GM19452 (cell line): ENCODE measurements at regions not wholly inside any gene's neighbourhood (a gene's known extent, or its start where the extent isn't known, plus 50 kb on each side); places are given as distances from the start of the nearest gene placed in this dataset.

Experiments
- ATAC-seq: cut with Tn5 transposase; IDR thresholded peaks from one replicate; pipeline ENCODE4 v1.9.1; 2021; ENCODE audit not compliant: unreplicated experiment

DNA sequence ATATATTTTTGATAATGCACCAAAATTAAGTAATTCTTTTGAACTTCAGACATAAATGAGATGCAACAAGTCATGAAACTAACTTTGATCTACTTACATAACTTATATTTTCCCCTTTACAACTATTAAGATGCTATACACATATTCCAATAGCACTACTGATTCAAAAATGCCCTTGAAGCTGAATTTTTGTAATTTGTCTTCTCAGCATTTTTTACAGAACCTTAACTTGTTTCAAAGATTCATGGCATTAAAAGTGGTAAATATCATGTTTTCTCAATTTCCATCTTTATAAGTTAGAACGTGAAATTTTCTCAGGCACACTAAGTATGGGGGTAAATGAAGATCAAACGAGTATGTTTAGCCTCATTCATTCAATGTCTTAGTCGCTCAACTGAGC, 460.0 kb upstream of the FAM241A start:
- no peak for ATAC-seq

DNA sequence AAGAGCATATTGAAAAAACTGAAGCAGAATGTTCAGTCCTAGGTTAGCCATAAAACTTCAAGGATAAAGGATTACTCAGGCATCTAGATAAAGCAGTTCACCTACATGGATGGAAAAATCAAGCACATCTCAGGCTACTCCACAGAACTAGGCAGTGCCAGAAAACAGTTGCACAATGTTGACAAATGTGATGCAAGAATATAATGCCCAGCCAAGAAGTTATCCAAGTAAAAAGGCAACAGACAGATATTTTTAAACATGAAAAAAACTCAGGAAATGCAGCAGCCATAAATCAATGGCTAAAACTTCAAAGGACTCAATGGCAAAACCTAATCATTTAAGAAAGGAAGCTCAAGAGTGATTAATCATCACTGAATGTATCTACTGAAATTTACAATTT, 456.0 kb upstream of the FAM241A start:
- no peak for ATAC-seq

DNA sequence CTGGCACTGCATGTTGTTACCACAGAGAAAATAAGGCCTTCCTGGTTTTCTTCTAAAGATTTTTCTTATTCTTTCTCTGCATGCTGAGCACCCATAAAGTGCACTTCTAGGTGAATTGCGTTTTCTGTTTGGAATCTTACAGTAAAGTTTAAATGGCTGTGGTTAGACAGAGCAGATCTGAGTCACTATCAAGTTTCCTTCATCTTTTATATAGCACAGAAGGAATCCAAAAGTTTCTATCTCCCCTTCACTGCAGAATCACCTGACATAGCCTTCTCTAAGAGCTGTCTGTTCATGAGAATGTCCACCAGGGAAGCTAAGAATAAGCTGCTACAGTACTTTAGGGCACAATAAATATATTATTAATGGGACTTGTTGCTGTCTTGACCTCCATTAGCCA, 455.5 kb upstream of the FAM241A start:
- no peak for ATAC-seq

DNA sequence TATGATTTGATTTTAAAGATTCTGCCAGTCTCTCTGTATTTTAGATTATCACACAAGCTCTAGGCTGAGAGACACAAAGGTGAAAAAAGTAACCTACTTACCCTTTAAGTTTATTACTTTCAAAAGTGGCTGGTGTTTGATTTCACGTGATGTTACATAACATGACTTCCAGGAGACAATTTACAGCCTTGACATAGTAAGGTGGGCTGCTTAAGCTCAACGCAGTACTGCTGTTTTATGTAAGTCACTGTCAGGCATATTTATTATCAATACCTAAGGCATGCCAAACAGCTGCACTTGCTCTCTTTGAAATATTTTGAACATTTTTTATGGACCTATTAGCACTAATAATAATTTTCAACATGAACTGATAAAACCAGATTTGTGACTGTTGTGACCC, 451.5 kb upstream of the FAM241A start:
- no peak for ATAC-seq

DNA sequence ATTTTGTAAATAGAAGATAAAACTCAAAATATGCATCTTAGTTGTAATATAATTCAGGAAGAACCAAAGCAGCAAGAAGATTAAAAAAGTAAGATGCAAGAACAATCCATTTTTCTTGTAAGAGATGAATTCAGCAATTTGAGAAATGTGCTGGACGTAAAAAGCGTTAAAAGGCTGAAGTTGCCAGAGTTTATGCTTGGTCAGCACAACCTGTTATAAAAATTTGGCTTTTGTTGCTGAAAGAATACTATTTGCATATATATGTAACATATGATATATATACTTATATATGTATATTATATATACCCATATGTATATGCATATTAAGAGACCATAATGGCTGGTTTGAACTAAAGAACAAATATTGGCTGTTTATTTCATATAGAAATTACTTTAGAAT, 449.6 kb upstream of the FAM241A start:
- ATAC-seq = no peak

DNA sequence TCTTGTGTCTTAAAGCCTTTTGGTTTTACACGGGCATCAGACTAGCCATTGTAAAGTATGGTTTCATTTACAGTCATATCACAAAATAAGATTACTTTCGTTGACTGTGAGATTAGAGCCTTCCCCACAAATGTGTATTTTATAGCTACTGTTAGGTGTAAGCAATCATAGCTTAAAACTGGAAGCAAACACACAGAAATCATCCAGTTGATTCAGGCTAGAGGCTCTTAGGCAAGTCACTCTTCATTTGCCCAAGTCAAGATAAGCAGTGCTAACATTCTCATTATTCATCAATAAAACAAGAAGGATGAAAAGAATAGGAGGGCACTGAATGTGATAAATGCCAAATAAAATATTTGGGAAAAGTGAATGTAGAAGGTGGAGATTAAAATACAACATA, 448.7 kb upstream of the FAM241A start:
- no peak for ATAC-seq

DNA sequence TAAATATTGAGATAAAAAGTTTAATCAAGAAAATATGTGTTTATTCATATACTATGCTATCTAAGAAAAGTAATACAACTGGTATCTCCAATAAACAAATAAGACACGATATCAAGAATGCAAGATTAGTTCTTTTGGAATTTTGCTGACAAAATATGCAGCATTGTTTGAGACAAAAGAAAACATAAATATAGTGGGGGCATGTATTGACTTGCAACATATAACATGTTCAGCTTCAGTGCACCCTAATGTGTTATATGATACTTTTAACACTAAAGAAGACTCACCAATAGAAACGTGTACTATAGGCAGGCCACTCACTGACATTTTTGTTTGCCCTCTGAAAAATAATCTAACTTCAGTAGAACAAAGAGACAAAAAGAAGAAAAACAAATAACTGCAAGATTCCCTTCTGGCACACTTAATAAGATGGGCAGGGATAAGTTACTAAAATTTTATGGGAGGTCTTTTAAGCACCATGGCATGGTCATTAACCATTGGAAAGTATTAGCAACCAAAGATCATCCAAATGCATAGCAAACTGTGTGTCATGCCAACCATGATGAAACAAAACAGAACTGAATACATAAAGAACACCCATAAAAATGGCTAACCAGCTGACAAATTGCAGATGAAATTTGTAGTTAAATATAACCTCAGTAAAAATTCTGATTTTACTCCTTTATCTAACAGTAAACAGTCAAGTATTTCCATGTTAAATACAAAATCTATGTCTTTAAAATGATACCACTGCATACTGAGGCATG, 447.9 kb upstream of the FAM241A start:
- no peak for ATAC-seq

DNA sequence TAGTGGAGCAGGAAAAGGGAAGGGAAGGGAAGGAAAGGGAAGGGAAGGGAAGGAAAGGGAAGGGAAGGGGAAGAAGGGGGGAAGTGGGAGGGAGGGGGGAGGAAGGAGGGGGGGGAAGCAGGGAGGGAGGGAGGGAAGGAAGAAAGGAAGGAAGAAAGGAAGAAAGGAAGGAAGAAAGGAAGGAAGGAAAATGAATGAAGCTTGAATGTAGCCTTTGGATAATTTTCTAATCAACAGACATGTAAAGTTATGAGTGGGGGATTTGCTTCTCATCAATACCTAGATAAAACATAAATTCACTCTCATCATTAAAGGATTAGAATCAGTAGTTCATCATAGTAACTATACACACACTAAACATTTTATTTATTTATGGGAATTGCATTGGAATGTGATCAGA, 446.9 kb upstream of the FAM241A start:
- no peak for ATAC-seq

DNA sequence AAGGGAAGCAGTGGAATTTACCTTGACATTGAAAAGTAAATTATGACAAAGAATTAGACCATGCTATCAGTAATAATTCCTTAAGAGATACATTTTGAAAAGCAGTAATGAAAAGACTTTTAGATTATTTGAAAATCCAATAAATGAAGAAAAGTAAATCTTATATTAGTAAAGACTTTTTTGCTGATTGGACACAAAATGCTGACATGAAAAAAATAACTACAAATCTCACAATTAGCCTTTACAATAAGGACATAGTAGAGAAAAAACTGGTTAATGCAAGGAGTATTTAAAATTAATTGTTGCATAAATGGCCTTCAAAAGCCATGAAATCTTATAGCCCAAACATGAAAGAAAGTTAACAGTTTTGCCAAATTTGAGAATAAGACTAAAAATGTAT, 446.1 kb upstream of the FAM241A start:
- no peak for ATAC-seq

DNA sequence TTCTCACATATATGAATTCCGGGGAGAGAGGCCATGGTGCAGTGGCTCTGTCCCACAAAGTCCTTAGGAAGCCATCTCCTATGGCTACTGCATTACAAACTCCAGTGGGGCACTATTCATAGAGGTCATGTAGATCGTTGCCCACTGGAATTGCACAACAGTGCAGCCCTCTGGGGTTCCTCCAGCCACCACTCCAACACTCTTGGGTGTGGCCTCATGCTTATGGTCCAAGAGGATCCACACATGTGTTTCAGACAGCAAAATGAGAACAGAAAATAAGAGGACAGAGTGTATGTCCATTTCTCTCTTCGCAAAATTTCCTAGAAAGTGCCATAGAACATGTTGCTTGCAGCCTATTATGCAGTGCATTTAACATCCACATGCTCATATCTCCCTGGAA, 444.2 kb upstream of the FAM241A start:
- no peak for ATAC-seq

DNA sequence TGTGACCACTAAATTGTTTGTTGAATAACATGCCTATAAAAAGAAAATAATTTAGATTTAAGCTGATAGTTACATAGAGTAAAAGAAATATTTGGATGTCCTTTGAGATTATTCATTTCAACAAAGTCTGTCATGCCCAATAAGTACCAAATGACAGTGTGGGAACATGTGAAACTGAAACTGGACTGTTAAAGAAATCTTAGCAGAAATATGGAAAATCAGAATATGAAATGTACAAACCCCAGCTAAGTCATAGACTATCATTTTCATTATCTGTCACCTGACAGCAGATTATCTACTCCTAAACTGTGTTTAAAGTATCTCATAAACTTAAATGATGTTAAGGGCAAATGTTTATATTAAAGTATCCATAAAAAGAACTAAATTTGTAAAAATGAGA, 437.8 kb upstream of the FAM241A start:
- no peak for ATAC-seq

DNA sequence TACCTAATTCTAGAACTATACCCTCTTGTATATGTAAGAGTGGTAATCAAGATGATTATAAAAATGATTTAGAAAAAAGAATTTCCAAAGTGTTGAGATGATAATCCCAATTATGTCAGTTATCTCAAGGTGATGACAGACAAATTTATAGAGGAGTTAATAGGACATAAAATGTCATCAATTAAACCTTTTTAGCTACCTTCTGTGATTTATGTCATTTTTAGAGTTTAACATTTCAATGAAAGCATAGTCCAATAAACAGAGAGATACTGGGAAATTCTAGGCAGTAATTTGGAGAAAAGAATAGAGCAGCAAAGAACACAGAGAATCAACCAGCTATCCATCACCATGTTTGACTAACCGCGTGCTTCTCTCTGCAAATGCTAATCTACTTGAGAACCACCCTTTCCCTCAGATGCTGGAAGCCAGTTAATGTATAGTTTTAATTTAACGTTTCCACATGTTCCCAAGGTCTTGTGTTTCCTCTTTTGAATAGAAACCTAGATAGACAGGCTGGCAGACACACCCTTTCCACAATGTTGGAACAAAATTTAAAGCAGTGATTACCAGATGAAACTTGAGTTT, 433.1 kb upstream of the FAM241A start:
- no peak for ATAC-seq

DNA sequence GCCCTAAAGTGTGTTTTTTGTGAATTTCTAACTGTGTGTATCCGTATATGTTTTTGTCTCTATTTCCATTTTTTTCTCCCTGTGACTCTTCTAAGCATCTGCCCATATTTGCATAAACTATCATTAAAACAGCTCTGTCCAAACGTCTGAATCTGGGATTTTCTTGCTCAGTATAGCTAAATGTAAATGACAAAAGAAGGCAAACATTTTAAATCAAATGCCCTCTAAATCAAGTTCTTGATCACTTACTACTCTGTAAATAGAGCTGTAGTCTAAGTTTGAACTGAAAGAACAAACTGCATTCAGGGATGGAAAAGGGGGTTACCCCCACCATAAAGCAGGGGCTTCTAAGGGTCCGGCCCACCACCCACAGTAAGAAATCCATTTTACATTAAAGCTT, 432.0 kb upstream of the FAM241A start:
- no peak for ATAC-seq

DNA sequence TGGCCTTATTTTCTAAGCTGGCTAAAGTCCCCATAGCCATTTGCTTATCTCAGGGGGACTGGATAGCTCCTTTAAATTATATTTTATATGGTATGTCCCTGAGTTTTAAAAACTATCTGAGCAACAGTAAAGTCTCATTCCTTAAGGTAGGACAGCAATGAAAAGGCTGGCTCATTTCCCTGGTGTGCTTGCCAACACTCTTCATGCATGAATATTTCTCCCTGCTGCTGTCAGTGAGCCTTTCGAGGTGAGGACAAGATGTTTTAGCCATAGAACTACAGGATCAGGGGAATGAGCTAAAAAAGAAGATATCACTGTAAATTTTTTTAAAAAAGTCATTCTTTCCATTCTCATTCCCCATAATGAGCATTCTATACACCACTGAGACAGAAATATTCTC, 427.3 kb upstream of the FAM241A start:
- ATAC-seq = no peak

DNA sequence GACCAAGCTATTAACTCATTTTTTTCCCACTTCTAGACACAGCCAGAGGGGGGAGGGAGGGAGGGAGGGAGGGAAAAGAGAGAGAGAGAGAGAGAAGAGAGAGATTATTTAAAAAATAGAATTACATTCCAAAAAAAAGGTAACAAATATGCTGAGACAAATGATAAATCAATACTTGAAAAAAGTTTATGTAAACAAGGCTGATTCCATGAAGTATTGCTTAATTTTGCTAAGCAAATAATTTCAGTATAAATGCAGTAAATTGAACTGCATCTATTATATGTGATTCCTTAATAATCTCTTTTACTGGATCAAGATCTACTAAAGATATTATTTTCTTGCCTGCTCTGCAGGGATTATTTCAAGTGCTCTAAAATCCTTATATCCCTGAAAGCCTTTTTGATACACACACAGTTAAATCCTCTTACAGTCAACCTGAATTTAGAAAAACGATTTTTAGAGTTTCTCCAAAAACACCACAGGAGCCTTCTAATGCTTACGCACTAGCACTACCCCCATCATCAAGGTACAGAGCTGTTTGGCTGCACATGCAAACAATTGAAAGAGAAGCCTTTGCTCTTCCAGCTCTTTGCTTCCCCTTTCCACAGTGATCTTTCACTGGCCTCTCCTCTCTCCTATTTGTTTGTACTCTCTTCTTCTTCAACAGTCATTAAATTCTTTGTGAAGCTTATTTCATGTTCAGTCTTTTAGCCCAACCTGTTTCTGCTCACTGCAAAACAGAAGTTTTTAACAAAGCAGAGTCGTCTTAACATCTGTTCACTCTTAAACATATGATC, 426.3 kb upstream of the FAM241A start:
- no peak for ATAC-seq

DNA sequence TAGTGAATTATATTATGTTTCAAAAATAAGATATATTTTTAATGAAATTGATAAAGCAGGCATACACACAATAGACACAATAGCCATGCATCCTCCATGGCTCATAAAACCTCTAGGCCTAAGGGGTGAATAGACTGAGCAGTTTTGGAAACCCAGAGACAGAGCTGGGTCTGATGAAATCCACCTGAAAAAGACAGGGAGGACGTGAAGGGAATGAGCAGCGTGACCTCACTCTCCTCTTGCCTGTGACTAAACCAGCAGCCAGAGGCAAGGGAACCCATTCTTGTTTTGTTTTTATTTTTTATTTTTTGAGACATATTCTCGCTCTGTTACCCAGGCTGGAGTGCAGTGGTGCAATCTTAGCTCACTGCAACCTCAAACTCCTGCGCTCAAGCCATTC, 424.4 kb upstream of the FAM241A start:
- no peak for ATAC-seq

DNA sequence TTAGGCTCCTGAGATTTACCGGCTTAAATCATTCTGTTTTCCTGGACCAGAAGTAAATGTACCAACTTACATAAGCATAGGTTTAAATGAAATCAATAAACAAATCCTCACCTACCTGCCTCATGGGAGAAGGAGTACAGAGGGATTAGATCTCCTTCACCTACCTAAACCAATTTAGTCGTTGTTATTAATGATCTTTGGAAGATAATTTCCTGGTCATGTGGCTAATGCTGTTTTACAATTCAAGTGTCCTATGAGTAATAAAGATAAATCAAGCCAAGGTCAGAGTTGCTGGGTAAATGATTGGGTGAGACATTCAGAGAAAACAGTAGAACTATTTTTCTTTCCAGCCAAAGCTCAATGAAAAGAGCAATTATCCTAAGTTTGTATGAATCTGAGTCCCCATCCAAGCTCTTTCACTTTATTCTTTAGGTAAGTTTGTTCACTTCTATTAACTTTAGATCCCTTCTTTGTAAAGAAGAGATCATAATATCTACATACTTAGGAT, 423.0 kb upstream of the FAM241A start:
- no peak for ATAC-seq

DNA sequence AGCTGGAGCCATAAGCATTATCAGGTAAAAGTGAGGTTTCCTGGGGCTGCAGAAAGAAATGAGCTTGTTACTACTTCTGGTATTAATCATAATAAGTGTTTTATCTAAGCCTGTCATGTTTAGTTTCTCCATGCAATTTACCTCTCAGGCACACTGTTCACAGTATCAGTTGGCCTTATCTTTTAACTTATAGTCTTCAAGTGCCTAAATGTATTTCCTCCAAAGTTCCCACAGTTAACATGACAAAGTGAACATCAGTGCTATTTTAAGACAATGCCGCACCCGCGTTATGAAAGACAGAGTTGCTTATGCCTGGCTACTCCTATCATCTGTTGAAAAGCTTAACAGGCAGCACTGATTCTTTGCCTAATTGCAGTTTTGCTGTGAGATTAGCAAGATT, 408.7 kb upstream of the FAM241A start:
- ATAC-seq = no peak

DNA sequence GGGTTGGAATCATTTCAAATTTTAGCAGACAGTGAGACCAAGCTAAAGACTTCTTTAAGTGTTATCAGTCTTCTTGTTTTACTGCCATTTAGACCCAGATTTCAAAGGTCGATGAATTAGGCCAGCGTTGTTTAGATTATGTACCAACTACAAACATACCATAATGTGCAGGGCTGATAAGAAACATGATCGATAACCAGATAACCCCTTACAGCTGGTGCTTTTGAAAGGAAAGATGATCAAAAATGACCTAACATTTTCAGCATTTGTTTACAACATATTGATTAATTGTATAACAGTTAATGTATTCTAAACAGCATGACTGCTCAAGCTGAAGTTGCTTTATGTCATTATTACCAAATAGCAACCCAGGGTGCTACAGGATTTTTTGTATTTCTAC, 400.4 kb upstream of the FAM241A start:
- no peak for ATAC-seq

DNA sequence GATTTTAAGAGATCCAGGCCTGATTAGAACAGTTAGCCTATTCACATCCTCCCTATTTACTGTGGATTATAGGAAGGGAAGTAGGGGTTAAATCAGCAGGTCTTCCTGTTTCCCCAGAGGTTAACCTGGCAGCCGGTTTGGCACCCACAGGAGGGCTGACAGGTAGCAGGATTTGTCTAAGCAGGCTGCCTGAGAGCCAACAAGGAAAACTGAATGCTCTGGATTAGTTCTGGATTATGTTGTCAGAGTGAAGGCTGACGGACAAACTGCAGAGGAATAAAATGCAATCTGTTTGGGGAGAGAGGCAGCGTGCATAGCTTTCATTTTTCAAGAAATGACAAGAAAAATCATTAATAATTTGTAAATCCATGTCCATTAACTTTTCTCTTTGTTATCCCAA, 397.1 kb upstream of the FAM241A start:
- no peak for ATAC-seq

DNA sequence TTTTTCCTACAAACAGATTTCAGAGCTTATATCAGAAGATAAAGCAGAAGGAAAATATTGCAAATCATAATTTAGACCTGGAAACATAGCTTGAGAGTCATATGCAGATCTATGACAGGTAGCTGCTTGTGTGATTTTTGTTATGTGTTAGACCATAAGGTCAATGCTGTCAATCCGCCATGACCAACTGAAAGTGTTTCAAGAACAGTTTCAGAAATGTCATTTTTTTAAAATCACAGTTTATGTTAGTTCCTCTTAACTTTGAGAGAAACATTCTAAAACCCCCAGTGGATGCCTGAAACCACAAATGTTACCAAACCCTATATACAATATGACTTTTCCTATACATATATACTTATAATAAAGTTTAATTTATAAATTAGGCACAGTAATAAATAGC, 391.3 kb upstream of the FAM241A start:
- no peak for ATAC-seq

DNA sequence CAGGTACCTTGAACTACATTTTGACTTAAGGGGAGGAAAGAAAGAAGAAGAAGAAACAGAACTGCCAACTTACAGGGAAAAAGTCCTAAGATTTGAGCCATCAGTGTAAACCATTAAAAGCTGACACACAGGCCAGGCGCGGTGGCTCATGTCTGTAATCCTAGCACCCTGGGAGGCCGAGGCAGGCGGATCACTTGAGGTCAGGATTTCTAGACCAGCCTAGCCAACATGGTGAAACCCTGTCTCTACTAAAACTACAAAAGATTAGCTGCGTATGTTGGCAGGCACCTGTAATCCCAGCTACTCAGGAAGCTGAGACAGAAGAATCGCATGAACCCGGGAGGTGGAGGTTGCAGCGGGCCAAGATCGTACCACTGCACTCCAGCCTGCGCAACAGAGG, 389.7 kb upstream of the FAM241A start:
- ATAC-seq = no peak
